ENCODE measurements at regions not wholly inside any gene's neighbourhood (a gene's known extent, or its start where the extent isn't known, plus 50 kb on each side); places are given as distances from the start of the nearest gene placed in this dataset.

- no peak overlapping the region for H3K4me2 ChIP-seq (ENCODE audit: low read depth, low read length, poor library complexity, severe bottlenecking)
- no peaks in the 10 kb centered on the region for H3K27me3 ChIP-seq (ENCODE audit: low read length)
- no peak overlapping the region for H3K9ac ChIP-seq (ENCODE audit: low read length)
Measured at GRCh38 chr12:65721541-65722190, 102.6 kb upstream of the HMGA2 start.

GRCh38 chr12:65725376-65725775 is 98.9 kb upstream of the HMGA2 start:
- Histone ChIP-seq H3K9me3 (ENCODE audit: insufficient read depth, low read length) (no peaks in the 10 kb centered on the region), H2AFZ (ENCODE audit: low read depth, low read length, severe bottlenecking) (no peak overlapping the region), H3K9me2 (replicated peaks; ENCODE audit: insufficient read depth, low read length) (no peaks in the 10 kb centered on the region), H4K20me1 (ENCODE audit: low read depth, low read length) (no peaks in the 10 kb centered on the region), H3K9ac (ENCODE audit: low read length) (no peak overlapping the region), H3K27ac (ENCODE audit: low read depth, low read length) (no peak overlapping the region), H3K27me3 (ENCODE audit: low read length) (no peaks in the 10 kb centered on the region), H3K4me3 (ENCODE audit: insufficient read depth, low read length, poor library complexity, severe bottlenecking) (no peak overlapping the region), H3K4me2 (ENCODE audit: low read depth, low read length, poor library complexity, severe bottlenecking) (no peak overlapping the region), H3K79me2 (ENCODE audit: insufficient read depth, low read length) (no peaks in the 10 kb centered on the region), H3K36me3 (ENCODE audit: low read length) (no peaks in the 10 kb centered on the region), H3F3A (ENCODE audit: insufficient read depth) (no peaks in the 10 kb centered on the region)
- TF ChIP-seq EZH2phosphoT487 (conservative IDR thresholded peaks at IDR 0.05; ENCODE audit: low read length) = no peak
- TF ChIP-seq CTCF (IDR thresholded peaks at IDR 0.05; ENCODE audit: insufficient read depth, low read length, poor library complexity, severe bottlenecking) = no peak

More at GRCh38 chr12:65721541-65722190, 102.6 kb upstream of the HMGA2 start:
- Histone ChIP-seq H3F3A (ENCODE audit: insufficient read depth) (no peaks in the 10 kb centered on the region), H4K20me1 (ENCODE audit: low read depth, low read length) (no peaks in the 10 kb centered on the region), H3K79me2 (ENCODE audit: insufficient read depth, low read length) (no peaks in the 10 kb centered on the region), H3K27ac (ENCODE audit: low read depth, low read length) (no peak overlapping the region), H3K9me2 (replicated peaks; ENCODE audit: insufficient read depth, low read length) (no peaks in the 10 kb centered on the region), H3K36me3 (ENCODE audit: low read length) (no peaks in the 10 kb centered on the region), H3K9me3 (ENCODE audit: insufficient read depth, low read length) (no peaks in the 10 kb centered on the region), H2AFZ (ENCODE audit: low read depth, low read length, severe bottlenecking) (no peak overlapping the region), H3K4me3 (ENCODE audit: insufficient read depth, low read length, poor library complexity, severe bottlenecking) (no peak overlapping the region)
- no peak for TF ChIP-seq EZH2phosphoT487 (conservative IDR thresholded peaks at IDR 0.05; ENCODE audit: low read length)

- H3K36me3 ChIP-seq (ENCODE audit: low read length) = no peaks in the 10 kb centered on the region
- TF ChIP-seq CTCF (IDR thresholded peaks at IDR 0.05; ENCODE audit: insufficient read depth, low read length, poor library complexity, severe bottlenecking) = no peak
- no peak for TF ChIP-seq EZH2phosphoT487 (conservative IDR thresholded peaks at IDR 0.05; ENCODE audit: low read length)
- no peaks in the 10 kb centered on the region for H3K9me2 ChIP-seq (replicated peaks; ENCODE audit: insufficient read depth, low read length)
- no peak overlapping the region for H3K27ac ChIP-seq (ENCODE audit: low read depth, low read length)
- no peaks in the 10 kb centered on the region for H3K79me2 ChIP-seq (ENCODE audit: insufficient read depth, low read length)
- no peaks in the 10 kb centered on the region for H4K20me1 ChIP-seq (ENCODE audit: low read depth, low read length)
- no peak overlapping the region for H3K9ac ChIP-seq (ENCODE audit: low read length)
- no peak overlapping the region for H2AFZ ChIP-seq (ENCODE audit: low read depth, low read length, severe bottlenecking)
- H3F3A ChIP-seq (ENCODE audit: insufficient read depth) = no peaks in the 10 kb centered on the region
- no peak overlapping the region for H3K4me3 ChIP-seq (ENCODE audit: insufficient read depth, low read length, poor library complexity, severe bottlenecking)
- no peaks in the 10 kb centered on the region for H3K27me3 ChIP-seq (ENCODE audit: low read length)
- no peak overlapping the region for H3K4me2 ChIP-seq (ENCODE audit: low read depth, low read length, poor library complexity, severe bottlenecking)
- H3K9me3 ChIP-seq (ENCODE audit: insufficient read depth, low read length) = no peaks in the 10 kb centered on the region
Measured at GRCh38 chr12:65728455-65728847, 95.8 kb upstream of the HMGA2 start.
